ENCODE measurements at regions not wholly inside any gene's neighbourhood (a gene's known extent, or its start where the extent isn't known, plus 50 kb on each side); places are given as distances from the start of the nearest gene placed in this dataset.

GRCh38 chr3:163939926-163940325 is 1138.4 kb downstream of the SI start:
- DNase-seq (ENCODE audit: low spot score): no peak

GRCh38 chr3:163936543-163936942 is 1141.8 kb downstream of the SI start:
- no peak for DNase-seq (ENCODE audit: low spot score)

GRCh38 chr3:163935411-163935810 is 1142.9 kb downstream of the SI start:
- DNase-seq (ENCODE audit: low spot score): no peak

DNA sequence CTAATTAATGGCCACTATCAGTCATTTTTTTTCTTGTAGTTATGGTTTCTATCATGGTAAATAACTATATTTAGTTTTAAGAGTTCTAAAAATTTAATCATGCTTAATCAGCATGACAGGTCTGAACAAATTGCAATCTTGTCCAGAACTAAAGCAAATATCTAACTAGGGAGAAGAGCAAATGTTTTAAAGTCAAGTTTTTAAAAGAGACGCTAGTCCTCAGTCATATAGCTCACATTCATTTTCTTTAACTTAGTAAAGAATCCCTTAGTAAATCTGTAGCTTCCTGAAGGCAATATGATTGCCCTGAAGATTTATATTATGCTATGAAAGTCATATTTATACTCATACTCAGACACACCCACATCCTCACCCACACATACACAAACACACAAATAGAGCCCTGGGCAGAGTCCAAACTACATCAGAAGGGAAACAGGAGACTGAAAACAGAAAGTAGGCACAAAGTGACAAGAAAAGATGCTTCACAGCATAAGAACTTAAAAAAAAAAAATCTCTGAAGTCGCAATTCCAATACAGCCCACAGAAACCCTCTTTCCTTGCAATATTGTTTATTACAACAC is 1149.1 kb downstream of the SI start:
- DNase-seq (ENCODE audit: low spot score): no peak

DNA sequence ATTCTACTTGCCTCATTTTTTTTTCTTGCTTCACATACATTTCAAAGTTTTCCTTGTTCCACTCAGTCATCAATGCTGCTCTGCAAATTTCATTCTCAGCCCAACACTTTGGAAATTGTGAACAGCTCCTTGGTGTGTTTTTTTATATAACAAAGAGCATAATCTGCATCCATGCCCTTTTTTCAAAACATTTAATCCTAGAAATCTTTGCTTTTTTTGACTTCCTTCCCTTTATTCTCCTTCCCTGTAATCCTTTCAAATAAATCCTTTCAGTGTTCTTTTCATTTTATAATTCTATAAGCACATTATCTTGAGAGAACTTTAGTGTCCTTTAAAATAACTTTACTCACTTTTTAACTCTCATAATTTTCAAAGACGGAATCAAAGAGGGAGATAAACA is 1150.8 kb downstream of the SI start:
- no peak for DNase-seq (ENCODE audit: low spot score)

DNA sequence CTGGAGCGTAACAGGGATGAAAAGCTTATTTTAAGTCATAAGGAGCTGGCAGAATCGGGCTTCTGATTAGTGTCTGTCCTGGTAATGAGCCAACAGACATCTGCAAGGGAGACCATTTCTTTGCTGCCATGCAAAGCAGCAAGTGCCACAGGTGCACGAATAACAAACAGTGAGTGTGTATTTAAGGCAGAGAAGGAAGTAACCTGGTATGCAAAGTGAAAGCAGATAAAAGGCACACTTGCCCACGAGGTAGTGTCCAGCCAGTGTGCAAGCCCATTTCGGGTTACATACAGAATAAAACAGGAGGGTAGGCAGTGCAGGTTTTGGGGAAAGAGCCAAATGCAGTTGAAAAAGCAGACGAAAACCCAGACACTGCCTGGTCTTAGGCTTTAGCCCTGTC is 1153.7 kb downstream of the SI start:
- DNase-seq (ENCODE audit: low spot score): no peak

GRCh38 chr3:163919154-163919553 is 1159.1 kb downstream of the SI start:
- DNase-seq (ENCODE audit: low spot score): no peak

GRCh38 chr3:163916596-163917560 is 1161.4 kb downstream of the SI start:
- DNase-seq (ENCODE audit: low spot score): peak; percentile 7

GRCh38 chr3:163915280-163915679 is 1163.0 kb downstream of the SI start:
- no peak for DNase-seq (ENCODE audit: low spot score)

DNA sequence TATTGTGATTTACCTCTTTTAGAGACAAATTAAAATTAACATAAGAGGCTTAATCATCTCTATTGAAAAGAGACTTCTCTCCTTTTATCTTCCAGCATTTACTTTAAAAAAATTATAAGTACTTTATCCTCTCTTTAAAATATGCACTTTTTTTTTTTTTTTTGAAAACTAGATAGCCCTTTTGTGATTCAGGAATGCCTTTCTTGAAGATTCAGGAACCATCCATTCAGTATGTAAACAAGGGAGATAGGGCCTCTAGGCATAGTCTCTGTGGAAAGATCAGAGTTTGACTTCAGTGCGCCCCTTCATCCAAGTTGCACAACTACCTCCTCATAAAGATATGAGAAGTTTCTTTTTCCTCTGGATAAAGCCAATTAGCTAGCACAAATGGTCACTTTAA is 1163.7 kb downstream of the SI start:
- no peak for DNase-seq (ENCODE audit: low spot score)

GRCh38 chr3:163891771-163892170 is 1186.5 kb downstream of the SI start:
- DNase-seq (ENCODE audit: low spot score): no peak

DNA sequence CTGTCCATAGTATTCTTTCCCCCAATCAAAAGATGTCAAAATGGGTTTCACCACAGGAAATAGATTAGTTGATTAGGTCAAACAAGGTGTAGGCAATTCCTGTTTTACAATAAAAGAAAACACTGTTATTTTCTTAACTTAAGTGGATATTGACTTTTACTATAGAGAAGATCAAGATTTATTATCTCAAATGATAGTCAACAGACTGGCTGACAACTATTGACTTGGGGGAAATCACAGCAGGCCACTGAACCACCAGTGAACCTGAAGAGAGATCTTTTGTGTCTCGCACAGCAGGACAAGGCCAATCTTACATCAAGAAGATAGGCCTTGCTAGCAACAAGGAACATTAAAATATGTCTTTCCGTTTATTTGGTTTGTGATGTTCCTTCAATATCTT is 1187.6 kb downstream of the SI start:
- no peak for DNase-seq (ENCODE audit: low spot score)

- DNase-seq (ENCODE audit: low spot score): no peak
Measured at GRCh38 chr3:163879172-163879571, 1199.1 kb downstream of the SI start.

DNA sequence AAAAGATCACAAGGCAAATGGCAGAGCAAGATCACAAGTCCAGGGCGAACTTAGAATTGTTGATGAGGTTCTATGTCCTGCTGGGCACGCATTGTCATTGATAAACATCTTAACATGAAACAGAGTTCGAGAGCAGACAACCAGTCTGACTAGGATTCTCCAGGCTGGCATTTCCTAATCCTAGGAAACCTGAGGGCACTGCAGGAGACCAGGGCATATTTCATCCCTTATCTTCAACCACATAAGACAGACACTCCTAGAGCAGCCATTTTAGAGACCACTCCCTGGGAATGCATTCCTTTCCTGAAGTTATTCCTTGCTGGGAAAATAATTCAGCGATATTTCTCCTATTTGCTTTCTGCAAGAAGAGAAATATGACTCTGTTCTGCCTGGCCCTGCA is 1199.9 kb downstream of the SI start:
- peak; percentile 12 for DNase-seq (ENCODE audit: low spot score)

GRCh38 chr3:163877805-163878204 is 1200.5 kb downstream of the SI start:
- no peak for DNase-seq (ENCODE audit: low spot score)

GRCh38 chr3:163863146-163863545 is 1215.2 kb downstream of the SI start:
- DNase-seq (ENCODE audit: low spot score): no peak

GRCh38 chr3:163852233-163852632 is 1226.1 kb downstream of the SI start:
- no peak for DNase-seq (ENCODE audit: low spot score)

DNA sequence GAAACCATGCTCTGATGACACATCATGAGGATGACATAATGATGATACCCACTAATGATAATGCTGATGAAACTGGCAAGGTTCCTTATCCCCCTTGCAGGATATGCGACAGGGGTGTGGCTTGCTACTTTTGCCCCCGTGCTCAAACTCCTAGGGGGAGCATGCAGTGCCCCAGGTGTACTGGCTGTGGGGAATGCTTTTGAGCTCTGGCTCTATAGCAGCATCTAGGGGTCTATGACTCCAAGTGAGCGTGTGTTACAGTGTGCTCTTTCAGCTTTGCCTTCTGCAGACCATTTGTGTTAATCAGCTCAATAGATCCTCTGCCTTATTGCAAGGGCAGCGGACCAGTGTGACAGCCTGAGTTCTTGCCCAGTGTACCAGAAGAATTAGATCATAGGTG is 1239.5 kb downstream of the SI start:
- DNase-seq (ENCODE audit: low spot score): peak; percentile 8

DNA sequence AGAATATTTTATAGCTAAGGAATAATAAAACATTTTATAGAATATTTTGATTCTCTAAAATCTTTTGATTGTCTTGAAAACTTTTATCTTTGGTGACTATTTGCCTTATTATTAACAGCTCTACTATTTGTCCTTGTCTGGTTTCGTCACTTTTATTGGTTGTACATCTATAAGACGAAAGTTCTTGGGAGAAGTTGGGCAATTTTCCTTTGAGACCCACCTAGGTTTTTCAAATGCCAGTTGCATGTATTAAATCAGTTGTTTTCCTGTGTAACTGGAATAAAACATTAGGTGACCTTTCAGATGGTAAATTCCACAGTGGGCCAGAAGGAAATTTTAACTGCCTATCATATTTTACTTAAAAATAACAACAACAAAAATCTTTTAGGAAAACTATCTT is 1245.7 kb downstream of the SI start:
- no peak for DNase-seq (ENCODE audit: low spot score)

- peak; percentile 42 for DNase-seq (ENCODE audit: low spot score)
Measured at GRCh38 chr3:163821841-163822240, 1256.5 kb downstream of the SI start.

GRCh38 chr3:163817015-163817414 is 1261.3 kb downstream of the SI start:
- no peak for DNase-seq (ENCODE audit: low spot score)

- no peak for DNase-seq (ENCODE audit: low spot score)
Measured at GRCh38 chr3:163813935-163814334, 1264.4 kb downstream of the SI start.

DNA sequence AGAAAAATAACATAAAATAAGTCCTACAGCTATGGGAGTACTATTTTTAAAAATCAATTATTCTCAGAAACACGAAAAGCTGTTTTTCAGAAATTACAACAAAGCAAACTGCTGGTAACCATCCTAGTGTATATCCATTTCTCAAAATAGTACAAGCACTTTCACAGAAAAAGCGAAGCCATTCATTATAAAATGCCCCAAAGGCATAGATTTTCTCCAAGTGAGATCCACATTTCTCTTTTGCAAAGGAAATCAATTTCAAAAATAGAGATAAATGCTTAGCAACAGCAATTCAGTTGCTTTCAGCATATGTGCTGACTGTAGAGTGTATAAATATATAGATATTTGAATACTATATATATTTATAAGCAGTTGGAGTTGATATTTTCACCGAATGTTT is 1266.3 kb downstream of the SI start:
- no peak for DNase-seq (ENCODE audit: low spot score)

DNA sequence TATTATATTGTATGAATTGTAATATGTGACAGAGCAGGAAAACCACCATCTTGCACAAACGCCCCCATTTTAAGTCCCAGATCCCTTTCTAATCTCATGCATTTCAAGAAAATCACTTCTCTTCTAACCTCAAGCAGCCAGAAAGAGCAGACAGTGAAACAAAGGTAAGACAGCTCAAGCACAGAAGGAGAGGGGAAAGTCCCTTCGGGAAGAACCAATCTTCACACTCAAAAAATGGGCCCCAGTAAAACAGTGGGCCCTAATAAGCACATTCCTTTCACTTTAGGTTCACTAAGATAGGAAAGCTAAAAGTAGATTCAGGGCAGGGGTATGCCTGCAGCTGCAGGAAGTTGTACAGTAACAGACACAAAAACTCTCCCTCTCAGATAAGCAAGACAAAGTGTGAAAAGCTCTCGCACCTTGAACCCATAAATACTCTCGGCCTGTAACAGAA is 1268.7 kb downstream of the SI start:
- DNase-seq (ENCODE audit: low spot score): no peak

All from RKO (cell line).